ENCODE measurements at regions not wholly inside any gene's neighbourhood (a gene's known extent, or its start where the extent isn't known, plus 50 kb on each side); places are given as distances from the start of the nearest gene placed in this dataset.
"Not testable (repeated sequence)": the region's sequence is repeated elsewhere in the genome, so short reads cannot be mapped to it uniquely, and the experiment has no call there.

DNA sequence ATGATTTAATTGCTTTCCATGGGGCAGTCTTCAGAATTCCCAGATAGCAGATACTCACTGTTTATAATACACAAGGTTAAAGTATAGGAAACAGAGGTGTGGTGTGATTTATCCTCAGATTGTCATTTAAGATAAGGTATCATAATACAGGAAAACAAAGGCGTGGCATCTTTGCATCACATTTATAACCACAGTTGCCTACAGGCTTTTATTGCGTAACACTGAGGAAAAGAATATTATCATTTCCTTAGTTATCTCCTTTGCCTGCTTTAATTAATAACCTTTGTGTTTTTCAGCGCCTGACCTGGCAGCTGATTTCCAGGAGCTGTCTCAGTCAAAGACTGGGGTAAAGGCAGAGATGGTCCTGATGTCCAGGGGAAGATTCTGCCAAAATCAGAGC, 68.8 kb downstream of the SSX7 start:
- no peak for DNase-seq
- no peaks in the 10 kb centered on the region for H3K36me3 ChIP-seq (replicated peaks)
- in situ Hi-C loops (cut with HindIII; ENCODE audit: low pct_ligation_motif_present, low sequenced_read_pairs), result no loop called here
- no peak overlapping the region for H3K4me3 ChIP-seq (ENCODE audit: low read depth, low read length)
- no peaks in the 10 kb centered on the region for H3K27me3 ChIP-seq (replicated peaks)
- TF ChIP-seq, protein P1, sequence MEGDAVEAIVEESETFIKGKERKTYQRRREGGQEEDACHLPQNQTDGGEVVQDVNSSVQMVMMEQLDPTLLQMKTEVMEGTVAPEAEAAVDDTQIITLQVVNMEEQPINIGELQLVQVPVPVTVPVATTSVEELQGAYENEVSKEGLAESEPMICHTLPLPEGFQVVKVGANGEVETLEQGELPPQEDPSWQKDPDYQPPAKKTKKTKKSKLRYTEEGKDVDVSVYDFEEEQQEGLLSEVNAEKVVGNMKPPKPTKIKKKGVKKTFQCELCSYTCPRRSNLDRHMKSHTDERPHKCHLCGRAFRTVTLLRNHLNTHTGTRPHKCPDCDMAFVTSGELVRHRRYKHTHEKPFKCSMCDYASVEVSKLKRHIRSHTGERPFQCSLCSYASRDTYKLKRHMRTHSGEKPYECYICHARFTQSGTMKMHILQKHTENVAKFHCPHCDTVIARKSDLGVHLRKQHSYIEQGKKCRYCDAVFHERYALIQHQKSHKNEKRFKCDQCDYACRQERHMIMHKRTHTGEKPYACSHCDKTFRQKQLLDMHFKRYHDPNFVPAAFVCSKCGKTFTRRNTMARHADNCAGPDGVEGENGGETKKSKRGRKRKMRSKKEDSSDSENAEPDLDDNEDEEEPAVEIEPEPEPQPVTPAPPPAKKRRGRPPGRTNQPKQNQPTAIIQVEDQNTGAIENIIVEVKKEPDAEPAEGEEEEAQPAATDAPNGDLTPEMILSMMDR (IDR thresholded peaks at IDR 0.05; ENCODE audit: low read depth, low read length, missing control alignments), result no peak
- no peak overlapping the region for H3K27ac ChIP-seq

DNA sequence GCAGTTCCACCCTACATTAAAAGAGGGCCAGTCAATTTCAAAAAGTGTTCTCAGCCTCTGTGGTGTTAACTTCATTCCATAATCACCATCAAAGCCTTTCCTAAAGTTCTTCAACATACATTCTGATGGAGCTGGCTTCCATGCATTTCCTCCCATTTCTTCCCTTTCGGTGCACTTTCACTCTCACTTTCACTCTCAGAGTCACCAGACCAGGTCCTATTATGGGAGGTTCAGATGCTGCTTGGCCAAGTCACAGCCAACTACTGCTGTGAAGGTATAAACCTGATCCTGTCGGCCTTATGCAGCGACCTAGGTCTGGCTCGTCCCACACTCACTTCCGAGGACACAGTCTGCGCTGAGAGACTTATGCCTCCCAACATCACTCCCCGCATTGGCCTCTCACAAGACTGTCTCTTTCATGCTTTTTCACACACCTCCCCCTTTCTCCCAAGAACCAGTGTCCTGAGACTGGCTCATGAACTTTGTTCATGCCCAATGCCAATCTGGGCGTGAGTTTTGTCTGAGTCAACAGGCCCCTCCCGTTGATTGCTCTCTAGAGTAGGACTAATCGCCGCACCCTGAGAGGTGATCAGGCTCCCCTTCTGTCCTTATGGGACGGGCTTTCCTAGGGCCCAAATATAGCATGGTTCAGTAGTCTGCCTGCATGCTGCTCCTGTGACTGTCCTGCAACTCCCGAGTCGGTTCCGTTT, 60.8 kb upstream of the XAGE1B start:
- no peak for DNase-seq
- TF ChIP-seq, protein P1 (IDR thresholded peaks at IDR 0.05; ENCODE audit: low read depth, low read length, missing control alignments), result no peak
- in situ Hi-C loops (cut with HindIII; ENCODE audit: low pct_ligation_motif_present, low sequenced_read_pairs), result no loop called here
- Histone ChIP-seq H3K27ac (no peak overlapping the region), H3K27me3 (replicated peaks) (no peaks in the 10 kb centered on the region), H3K4me3 (ENCODE audit: low read depth, low read length) (no peak overlapping the region), H3K36me3 (replicated peaks) (no peaks in the 10 kb centered on the region)

DNA sequence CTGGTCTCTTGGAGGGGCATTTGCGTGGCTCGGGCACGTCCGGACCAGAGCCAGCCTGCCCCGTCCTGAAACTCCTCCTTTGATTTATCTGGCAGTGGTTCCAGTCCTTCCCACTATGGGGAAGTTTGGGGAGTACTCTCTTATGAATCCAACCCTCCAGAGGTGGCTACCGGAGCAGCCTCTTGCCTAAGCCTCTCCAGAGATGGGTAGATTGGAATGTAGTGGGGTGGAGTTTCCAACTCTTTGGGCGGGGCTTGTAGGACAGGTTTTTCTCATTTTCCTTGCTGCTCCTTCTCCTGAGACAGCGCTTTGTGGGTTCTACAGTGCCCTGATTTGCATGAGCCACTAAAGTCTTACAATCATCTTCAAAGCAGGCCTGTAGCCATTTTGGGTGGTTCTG, 60.1 kb upstream of the XAGE1B start:
- Histone ChIP-seq H3K36me3 (replicated peaks) (no peaks in the 10 kb centered on the region), H3K4me3 (ENCODE audit: low read depth, low read length) (no peak overlapping the region), H3K27me3 (replicated peaks) (no peaks in the 10 kb centered on the region), H3K27ac (no peak overlapping the region)
- TF ChIP-seq, protein P1 (IDR thresholded peaks at IDR 0.05; ENCODE audit: low read depth, low read length, missing control alignments), result no peak
- in situ Hi-C loops (cut with HindIII; ENCODE audit: low pct_ligation_motif_present, low sequenced_read_pairs), result no loop called here
- no peak for DNase-seq

DNA sequence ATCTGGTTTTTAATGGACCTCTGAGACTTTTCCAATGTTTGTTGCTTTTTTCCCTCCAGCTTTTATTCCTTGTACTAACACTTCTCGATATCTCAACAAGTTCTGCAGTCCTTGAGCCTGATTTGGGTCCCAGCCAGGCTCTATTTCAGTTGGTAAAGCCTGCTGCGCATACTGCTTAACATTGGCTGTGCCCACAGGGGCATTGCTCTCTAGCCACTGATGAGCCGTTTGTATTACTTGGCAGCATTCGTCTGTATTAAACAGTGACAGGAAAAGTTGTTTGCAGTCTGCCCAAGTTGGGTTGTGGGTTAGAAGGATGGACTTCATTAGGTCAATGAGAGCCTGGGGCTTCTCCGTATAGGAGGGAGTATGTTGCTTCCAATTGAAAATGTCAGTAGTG, 59.6 kb upstream of the XAGE1B start:
- in situ Hi-C loops (cut with HindIII; ENCODE audit: low pct_ligation_motif_present, low sequenced_read_pairs), result no loop called here
- Histone ChIP-seq H3K36me3 (replicated peaks) (no peaks in the 10 kb centered on the region), H3K27me3 (replicated peaks) (no peaks in the 10 kb centered on the region), H3K27ac (no peak overlapping the region), H3K4me3 (ENCODE audit: low read depth, low read length) (no peak overlapping the region)
- TF ChIP-seq, protein P1 (IDR thresholded peaks at IDR 0.05; ENCODE audit: low read depth, low read length, missing control alignments), result no peak
- no peak for DNase-seq

DNA sequence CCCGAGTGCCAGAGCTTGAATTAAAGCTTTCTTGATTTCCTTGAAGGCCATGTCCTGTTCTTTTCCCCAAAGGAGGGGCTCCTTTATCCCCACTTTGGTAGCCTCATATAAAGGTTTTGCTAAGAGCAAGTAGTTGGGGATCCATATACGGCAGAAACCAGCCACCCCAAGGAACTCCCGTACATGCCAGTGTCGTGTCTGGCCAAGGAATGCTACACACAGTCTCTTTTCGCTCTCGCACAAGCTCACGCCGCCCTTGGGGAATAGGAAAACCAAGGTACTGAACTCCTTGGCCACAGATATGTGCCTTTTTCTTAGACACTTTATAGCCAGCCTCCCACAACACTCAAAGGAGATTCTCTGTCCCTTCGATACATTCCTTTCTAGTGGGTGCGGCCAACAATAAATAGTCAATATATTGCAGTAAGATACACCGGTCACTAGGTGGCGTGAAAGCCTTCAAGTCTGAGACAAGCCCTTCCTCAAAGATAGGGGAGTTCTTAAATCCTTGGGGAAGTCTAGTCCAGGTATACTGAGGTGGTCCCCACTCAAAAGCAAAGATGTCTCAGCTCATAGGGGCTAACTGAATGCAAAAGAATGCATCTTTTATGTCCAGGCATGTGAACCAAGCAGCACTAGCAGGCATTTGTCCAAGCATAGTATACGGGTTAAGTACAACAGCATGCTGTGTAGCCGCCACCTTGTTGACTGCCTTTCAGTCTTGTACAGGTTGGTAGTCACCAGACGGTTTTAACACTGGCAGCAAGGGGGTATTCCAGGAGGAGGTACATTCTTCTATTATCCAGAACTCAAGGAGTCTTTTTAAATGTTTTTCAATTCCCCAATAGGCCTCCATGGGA, 57.8 kb upstream of the XAGE1B start:
- TF ChIP-seq, protein P1 (IDR thresholded peaks at IDR 0.05; ENCODE audit: low read depth, low read length, missing control alignments), result peak; percentile 71
- no peaks in the 10 kb centered on the region for H3K36me3 ChIP-seq (replicated peaks)
- in situ Hi-C loops (cut with HindIII; ENCODE audit: low pct_ligation_motif_present, low sequenced_read_pairs), result no loop called here
- H3K4me3 ChIP-seq (ENCODE audit: low read depth, low read length), result no peak overlapping the region
- DNase-seq, result peak; percentile 36
- no peaks in the 10 kb centered on the region for H3K27me3 ChIP-seq (replicated peaks)
- no peak overlapping the region for H3K27ac ChIP-seq

DNA sequence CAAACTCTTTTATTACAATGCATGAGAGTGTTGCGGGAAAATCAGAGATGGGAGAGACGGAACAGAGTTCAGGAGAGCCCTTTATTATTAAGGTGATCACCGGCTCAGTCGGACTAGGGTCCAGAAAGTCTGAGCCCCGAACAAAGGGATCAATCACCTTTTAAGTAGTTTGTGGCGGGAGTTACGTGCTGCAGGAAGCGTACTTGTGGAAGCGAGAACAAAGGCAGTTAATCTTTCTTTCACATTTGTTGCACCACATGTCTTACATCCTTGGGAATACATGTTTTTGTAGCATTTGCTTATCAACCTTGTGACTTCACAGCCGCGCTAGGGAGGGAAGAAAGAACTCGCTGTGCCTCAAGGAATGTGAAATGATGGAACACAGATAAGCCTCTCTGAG, 51.3 kb upstream of the XAGE1B start:
- H3K27ac ChIP-seq; H3K4me3 ChIP-seq (ENCODE audit: low read depth, low read length); H3K36me3 ChIP-seq (replicated peaks); H3K27me3 ChIP-seq (replicated peaks); DNase-seq; in situ Hi-C loops (cut with HindIII; ENCODE audit: low pct_ligation_motif_present, low sequenced_read_pairs): not testable (repeated sequence)

Data from brain microvascular endothelial cell (primary cell).